NCI-H1417 treated with DMSO at 0.1 percent for 48 hours (cell line): ENCODE measurements at regions not wholly inside any gene's neighbourhood (a gene's known extent, or its start where the extent isn't known, plus 50 kb on each side); places are given as distances from the start of the nearest gene placed in this dataset.
A peak's percentile ranks its signal among the peaks of the same experiment; 100 is the strongest.
"Not testable (repeated sequence)": the region's sequence is repeated elsewhere in the genome, so short reads cannot be mapped to it uniquely, and the experiment has no call there.

Experiments
- DNase-seq: peaks from one replicate; lab custom pipeline; 2025; lab: John Stamatoyannopoulos, UW

DNA sequence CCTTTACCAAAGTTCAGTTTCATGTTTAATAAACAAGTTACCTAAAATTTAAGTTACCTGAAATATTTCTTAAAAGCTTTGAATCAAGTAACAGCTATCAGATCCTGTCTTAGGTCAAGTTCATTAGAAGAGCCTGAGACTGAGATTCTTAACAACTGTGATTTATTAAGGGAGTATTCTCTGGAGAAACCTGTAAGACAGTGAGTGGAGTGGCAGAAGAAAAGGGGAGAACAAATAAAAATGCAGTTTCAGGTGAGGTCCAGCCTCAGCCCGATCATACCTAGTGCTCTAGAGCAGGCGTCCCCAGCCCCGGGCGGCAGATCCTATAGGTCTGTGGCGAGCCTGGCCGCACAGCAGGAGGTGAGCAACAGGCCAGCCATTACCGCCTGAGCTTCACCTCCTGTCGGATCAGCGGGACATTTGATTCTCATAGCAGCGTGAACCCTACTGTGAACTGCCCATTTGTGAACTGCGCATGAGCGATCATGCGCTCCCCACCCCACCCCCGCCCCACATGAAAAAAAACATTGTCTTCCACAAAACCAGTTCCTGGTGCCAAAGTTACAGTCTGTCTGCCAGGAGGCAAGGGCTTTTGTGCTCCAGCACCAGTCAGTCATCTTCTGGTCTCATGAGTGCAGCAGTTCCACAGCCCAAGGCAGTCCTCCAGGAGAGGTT, 59.2 kb upstream of the ADGRB3 start:
- peak; percentile 30 for DNase-seq

DNA sequence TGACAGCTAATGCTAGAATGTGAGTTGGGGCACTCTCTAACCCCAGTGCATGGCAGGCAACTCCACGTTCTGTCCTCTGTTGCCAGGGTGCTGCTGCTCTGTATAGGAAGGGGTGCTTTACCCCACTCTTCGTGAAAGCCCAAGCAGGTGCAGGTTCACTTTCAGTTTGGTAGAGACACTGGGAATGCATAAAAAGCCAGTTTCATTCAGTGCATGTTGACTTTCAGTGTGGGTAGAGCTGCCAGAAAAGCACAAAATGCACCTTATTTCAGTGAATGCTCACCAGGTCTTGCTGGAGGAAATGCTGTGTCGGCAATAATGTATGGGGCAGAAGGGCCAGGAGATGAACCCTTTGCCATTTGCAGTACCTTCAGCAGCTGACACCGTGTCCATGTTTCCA, 62.1 kb upstream of the ADGRB3 start:
- no peak for DNase-seq

DNA sequence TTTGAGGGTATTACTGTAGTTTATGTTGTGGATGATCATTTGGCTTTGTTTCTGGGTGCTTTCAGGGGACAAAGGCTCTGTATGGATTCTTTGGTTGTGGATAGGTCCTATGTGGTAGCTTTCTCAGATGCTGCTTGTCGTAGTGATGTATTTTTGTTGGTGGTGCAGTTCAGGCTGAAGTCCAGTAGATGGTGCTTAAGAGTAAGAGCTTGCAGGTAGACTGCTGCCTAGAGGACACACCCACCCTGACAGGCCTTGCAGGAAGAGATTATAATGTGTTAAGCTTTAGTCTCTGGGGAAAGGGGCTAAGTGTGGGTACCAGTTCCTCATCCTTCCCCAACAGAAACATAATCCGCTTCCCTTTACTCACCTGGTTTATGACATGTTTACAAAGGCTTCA, 62.6 kb upstream of the ADGRB3 start:
- no peak for DNase-seq

DNA sequence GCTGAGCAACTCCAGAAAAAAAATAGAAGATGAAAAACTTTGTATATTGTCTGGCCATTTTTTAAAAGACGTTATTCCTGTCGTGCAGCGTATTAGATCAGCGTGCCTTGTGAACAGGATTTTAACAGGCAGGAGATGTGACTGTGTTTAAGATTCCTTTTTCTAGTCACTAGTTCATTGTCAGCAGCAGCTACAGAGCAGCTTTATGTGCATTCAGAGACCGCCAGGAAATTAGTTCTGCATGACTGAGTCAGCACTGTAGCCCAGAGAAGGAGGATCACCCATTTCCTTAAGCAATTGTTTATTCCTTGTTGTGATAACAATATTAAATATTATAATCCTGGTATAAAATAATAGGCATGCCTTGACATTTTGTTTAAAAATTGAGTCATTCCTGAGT, 75.4 kb upstream of the ADGRB3 start:
- DNase-seq: peak; percentile 71

DNA sequence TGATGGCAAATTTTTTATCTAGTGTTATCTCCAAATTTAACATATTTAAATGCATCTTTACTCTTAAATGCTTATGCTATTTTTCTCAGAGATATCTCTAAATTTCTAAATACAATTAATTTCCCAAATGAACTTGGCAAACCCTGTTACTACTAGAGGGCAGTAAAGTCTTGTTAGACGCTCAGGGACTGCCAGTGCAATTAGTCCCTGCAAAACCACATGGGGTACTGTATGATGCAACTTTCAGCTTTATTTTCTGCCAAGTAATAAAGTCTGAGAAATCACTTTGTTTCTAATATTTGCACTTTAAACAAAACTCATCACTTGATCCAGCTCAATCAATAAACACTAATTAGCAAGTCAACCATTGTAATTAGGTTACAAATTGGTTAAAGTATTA, 76.0 kb upstream of the ADGRB3 start:
- DNase-seq: peak; percentile 58

DNA sequence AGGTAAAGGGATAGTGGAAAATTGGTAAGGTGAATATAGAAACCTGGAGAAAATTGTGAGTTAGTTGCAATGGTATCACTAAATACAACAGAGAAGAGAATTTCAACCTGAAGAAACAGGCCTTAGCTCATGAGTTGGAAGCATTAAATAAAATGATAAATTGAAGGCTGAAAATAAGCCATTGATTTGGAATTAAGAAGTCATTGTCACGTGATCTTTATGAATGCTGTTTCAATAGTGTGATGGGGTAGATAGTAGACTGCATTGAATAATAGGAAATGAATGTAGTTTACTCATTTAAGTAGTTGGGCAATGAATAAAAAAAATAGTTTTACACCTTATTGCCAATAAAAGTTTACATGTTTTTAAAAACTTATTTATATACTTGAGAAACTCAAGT, 88.5 kb upstream of the ADGRB3 start:
- no peak for DNase-seq

DNA sequence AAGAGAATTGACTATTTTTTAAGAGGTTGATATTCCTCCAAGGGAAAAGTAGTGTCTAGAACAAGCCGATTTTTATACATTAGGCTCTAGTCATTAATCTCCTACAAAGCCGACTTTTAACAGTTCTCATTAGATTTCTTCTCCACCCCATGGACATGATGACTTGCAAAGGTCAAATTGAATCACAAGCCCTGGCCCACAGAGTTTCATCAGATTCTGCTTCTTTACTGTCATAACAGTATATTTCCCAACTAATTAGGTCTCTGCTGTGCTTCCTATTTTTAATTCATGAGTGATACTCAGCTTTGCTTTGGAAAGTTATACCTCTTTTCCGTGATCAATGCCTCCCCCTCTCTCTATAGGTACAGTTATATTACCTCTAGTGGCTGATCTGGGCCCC, 90.6 kb upstream of the ADGRB3 start:
- DNase-seq: no peak

DNA sequence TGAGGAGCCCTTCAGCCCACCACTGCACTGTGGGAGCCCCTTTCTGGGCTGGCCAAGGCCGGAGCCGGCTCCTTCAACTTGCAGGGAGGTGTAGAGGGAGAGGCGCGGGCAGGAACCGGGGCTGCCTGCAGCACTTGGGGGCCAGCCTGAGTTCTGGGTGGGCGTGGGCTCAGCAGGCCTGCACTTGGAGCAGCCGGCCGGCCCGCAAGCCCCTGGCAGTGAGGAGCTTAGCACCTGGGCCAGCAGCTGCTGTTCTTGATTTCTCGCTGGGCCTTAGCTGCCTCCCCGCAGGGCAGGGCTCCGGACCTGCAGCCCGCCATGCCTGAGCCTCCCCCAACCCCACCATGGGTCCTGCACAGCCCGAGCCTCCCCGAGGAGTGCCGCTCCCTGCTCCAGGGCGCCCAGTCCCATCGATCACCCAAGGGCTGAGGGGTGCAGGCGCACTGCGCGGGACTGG, 101.7 kb upstream of the ADGRB3 start:
- DNase-seq: no peak

DNA sequence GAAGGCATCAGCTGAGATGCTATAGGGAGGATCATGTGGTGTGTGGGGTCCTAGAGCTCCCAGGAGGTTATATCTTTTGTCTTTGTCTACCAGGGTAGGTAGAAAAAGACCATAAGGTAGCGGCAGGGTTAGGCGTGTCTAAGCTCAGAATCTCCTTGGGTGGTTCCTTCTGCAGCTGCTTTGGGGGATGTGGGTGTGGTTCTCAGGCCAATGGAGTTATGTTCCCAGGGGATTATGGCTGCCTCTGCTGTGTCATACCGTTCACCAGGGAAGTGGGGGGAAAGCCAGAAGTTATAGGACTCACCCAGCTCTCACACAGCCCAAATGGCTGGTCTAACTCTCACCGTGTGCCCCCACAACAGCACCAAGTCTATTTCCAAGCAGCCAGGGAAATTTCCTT, 107.4 kb upstream of the ADGRB3 start:
- DNase-seq: no peak

DNA sequence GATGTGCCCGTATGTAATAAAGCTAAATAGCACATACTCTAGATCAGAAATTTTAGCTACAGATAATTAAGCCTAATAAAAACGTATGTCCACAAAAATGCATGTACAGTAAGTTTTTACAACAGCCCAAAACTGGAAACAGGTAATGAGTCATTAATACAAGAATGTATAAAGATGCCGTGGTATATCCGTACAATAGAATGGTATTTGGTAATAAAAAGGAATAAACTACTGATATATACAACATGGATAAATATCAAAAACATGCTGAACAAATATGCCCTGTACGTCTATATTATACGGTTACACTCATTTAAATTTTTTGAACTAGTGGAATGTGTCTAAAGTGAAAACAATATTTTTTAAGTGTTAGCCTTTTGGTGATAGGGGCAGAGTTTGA, 128.2 kb upstream of the ADGRB3 start:
- DNase-seq: no peak

DNA sequence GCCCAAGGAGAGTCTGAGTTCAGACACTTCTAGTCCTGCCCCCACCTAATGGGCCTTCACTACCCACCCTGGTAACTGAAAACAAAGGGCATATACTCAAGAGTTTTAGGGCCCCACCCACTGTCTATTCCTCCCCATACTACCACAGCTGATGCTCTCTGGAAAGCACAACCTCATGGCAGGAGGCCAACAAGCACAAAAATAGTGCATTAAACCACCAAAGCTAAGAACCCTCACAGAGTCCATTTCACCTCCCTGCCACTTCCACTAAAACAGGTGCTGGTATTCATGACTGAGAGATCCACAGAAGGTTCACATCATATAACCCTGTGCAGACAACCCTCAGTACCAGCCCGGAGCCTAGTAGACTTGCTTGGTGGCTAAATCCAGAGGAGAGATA, 132.1 kb upstream of the ADGRB3 start:
- DNase-seq: no peak

DNA sequence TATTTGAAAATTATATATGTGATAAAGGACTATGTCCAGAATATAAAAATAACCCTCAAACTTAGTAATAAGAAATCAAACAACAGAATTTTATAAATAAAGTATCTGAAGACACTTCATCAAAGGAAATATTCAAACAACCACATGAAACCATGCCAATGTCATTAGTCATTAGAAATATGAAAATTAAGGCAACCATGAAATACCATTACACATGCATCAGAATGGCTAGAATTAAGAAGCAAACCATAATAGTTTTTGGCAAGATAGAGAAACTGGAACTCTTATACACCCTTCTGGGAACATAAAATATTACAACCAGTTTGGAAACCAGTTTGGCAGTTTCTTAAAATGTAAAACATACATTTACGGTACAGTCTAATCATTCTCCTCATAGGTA, 137.2 kb upstream of the ADGRB3 start:
- no peak for DNase-seq

DNA sequence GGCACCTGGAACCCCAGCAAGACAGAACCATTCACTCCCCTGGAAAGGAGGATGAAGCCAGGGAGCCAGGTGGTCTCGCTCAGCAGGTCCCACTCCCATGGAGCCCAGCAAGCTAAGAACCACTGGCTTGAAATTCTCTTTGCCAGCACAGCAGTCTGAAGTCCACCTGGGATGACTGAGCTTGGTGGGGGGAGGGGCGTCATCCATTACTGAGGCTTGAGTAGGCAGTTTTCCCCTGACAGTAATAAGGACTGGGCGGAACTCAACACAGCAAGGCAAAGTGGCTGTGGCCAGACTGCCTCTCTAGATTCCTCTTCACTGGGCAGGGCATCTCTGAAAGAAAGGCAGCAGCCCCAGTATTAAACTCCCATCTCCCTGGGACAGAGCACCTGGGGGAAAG, 140.2 kb upstream of the ADGRB3 start:
- DNase-seq: not testable (repeated sequence)

DNA sequence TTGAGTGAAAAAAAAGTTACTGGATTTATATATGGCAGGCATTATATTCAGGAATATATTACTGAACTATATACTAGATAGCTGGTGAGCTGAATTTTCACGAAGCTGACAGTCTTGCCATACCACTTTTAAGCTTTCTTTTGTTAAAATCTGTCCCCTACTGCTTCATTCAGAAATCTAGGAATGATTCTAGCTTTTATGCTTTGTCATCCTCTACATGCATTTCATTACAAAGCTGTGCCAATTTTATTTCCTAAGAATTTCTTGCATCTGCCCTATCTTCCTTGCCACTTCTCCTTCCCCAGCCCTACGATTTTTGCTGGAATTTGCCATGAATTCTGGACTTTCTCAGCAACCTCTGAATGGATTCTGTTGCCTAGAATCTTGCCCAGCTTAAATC, 158.5 kb upstream of the ADGRB3 start:
- no peak for DNase-seq

DNA sequence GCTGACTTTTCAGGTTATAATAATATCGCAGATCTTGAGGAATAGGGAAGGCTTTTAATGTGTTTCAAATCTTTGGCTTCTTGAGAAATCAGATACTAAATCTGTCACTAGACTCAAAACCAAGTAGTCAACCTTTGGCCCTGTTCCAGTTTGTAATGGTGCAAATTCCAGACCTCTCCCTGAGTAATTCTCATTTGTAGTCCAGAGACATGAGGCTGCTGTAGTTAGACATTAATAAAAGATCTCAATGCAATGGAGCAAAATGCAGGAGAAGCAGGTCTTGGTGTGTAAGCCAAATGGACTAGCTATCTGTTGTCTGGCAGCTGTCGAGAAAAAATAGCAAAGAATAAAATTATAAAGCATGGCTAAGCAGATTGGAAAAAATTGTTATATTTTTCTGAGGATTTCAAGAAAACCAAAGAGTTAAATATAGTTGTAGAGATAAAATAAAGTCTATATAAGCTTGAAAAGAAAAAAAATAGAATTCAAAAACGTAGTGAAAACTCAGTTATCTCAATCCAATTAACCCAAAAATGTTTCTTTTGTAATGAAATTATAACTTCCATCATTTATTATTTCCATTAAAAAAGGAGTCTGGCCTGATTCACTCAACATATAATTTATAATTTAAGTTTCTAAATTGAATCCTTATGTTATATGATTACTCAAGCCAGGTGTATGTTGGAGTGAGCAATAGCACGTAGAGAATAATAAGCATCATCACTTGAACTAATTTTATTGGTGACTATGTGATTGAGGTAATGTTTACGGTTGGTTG, 161.5 kb upstream of the ADGRB3 start:
- DNase-seq: no peak

DNA sequence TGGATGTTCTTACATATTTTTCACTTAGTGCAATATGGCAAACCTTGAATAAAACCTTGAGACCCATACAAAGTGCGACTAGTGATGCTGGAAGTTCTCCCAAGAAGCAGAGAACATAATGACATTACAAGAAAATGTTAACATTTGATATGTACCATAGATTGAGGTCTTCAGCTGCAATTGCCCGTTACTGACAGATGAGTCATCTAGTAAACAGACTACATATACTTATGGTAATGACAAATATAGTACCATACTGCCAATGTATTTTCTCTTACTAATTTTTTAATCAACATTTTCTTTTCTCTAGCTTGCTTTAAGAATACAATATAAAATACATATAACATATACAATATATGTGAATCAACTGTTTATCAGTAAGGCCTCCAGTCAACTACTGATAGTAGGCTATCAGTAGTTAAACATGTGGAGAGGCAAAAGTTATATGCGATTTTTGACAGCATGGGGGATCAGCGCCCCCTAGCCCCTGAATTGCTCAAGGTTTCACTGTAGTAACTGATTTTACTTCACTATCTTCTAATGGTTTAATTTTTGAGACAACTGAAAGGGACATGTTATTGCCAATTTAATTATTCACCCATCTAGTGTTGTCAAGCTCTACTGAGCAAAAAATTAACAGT, 166.7 kb upstream of the ADGRB3 start:
- DNase-seq: no peak

DNA sequence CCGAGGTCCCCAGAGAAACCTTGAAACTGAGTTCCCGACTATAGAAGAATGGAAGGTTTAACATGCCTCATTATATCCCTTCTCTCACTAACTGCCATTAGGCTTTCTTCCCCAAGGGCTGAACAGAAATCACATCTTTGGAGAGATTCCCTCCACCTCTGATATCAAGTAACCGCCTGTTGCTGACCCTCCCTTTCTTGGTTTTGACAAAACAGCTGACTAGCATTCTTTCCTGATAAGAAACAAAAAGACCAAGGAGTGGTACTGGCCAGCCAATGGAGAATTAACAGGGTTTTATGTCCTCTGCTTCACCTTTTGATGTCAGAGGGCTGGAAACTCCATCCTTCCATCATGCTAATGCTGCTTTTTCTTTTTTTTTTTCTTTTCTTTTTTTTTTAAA, 176.6 kb upstream of the ADGRB3 start:
- DNase-seq: no peak

DNA sequence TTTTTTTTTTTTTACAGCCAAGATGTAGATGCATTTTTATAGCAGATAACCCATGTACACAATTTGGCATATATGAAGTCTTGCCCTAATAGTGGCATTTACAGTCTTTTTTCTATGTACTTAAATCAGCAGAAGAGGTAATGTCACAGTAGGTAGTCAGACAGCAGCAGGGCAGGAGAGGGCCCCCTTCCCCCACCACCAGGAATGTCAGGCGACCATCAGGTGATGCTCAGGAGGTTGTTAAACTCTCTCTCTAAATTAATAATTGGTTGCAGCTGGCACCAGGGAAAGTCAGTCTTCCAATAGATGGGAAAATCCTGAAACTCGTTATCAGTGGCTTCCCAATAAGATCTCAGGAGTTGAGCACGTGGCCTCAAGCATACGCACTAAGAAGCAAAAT, 188.0 kb upstream of the ADGRB3 start:
- DNase-seq: no peak

DNA sequence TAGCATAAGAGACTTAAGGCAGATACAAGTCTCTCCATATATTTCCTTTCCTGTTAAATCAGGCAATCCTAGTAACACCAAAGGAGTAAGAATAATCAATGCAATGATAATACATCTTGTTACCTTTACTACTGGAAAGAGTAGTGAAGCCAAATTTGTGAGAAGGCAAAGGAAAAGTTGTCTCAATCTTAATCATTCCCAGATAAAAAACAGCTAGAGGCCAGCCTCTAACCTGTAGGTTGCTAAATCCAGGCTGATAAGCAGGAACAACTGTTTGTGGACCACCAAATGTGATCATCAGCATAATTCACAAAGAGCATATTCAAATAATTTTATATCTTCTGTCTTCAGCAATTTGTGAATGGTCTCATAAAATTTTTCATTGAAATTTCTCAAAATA, 189.2 kb upstream of the ADGRB3 start:
- no peak for DNase-seq

DNA sequence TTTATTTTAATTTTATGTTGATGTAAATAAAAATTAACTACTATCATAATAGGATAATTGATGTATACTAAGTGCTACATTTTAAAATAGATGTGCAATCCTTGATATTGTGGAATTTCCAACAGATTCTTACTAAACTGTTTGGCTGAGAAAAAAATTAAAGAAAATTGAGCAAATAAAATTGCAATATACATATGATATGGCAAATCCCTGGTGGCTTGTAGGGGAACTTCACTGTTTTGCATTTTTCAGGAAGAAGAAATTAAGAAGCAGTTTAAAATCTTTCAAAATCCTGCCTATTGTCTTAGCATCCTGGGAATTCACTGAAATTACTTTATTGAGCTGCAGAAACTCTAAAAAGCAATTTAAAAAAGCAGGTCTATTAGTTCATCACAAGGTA, 191.4 kb upstream of the ADGRB3 start:
- DNase-seq: no peak

DNA sequence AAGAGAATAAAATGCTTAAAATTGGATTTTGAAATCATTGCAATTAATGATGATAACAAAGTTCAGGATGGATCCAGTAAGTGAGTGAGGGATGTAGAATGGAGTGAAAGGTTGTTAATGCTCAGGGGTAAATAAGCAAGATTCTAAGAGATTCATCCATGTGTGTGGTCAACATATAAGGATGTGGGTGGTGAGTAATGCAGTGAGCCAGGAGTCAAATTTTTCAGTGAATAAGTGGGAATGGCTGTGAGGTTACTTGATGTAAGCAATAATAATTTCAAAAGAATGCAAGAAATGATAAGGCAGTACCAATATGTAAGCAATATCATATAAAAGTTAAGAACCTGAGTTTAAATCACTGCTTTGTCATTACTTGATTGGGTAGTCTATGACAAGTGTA, 207.5 kb upstream of the ADGRB3 start:
- no peak for DNase-seq

DNA sequence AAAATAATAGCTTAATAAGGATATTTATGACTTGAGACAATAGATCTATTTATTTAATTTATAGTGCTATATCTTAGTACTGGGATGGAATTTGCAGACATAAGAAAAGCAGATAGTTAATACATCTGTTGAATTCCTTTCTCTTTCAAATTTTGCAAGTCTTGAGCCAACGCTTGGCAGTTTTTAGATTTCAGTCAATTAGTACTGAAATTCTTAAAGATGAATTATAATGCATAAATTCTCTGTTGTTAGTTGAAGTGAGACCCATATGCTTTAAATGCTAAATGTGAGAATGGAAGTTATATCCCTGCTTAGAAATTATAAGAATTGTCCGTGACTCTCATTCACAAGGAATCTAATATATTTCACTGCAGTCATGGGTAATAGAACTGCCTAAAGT, 225.1 kb upstream of the ADGRB3 start:
- no peak for DNase-seq

DNA sequence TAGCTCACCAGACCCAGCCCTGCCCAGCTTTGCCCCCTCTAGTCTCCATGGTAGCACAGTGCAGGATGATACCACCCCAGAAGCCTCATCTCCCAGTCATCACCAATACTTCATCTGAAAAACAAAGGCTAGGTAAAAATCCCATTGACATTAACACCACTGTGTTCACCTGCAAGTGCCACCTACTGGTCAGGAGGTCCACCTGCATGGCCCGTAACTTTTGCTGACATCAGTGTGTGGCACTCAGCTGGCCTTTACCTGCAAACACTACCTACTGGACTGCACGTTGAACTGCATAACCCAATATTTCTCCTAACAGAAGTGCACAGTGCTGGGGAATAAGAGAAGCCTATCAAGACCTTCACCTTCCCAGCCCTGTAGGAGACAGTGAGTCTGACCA, 234.7 kb upstream of the ADGRB3 start:
- no peak for DNase-seq
